IMR-90 (cell line): ENCODE measurements at regions not wholly inside any gene's neighbourhood (a gene's known extent, or its start where the extent isn't known, plus 50 kb on each side); places are given as distances from the start of the nearest gene placed in this dataset.

ENCODE experiments used
- ATAC-seq: fragments of 200-7000 bp; cut with Tn5 transposase; 2 replicates; pipeline ENCODE4 v1.9.1; 2020; ENCODE audit warnings: low read depth, mild to moderate bottlenecking, moderate library complexity
- BruUV-seq: library from RNA; stranded (reverse); fragments of 400-500 nt; replicated peaks from 2 replicates; lab custom pipeline; 2021; lab: Mats Ljungman, UMichigan
- CTCF ChIA-PET: fragments of 300-600 bp; formaldehyde crosslinking; extraction: SDS; loops from one replicate; lab custom pipeline; 2021; ENCODE audit warnings: antibody characterized with exemption; lab: Yijun Ruan, JAX
- POLR2A ChIA-PET: fragments of 300-600 bp; sonication (Branson Sonifier 250); formaldehyde crosslinking; loops from one replicate; lab custom pipeline; 2022; ENCODE audit warnings: antibody characterized with exemption; ENCODE audit not compliant: unreplicated experiment; lab: Charles Lee
- DNase-seq: peaks from one replicate; pipeline ENCODE4 v3.0.0; 2013
- H2AFZ ChIP-seq: replicated peaks from 2 replicates; pipeline ENCODE3; 2013; ENCODE audit warnings: low read length, mild to moderate bottlenecking; ENCODE audit not compliant: poor library complexity
- H2AK5ac ChIP-seq: 2 replicates; pipeline ENCODE4 v1.6.1; 2013; ENCODE audit warnings: low read depth, low read length, inconsistent platforms
- H2AK9ac ChIP-seq: replicated peaks from 2 replicates; pipeline ENCODE3; 2013; ENCODE audit warnings: mild to moderate bottlenecking, low read depth, low read length, moderate library complexity; ENCODE audit not compliant: poor library complexity
- H2BK120ac ChIP-seq: 2 replicates; pipeline ENCODE4 v1.6.1; 2013; ENCODE audit warnings: low read depth, low read length, inconsistent platforms
- H2BK15ac ChIP-seq: 3 replicates; pipeline ENCODE4 v1.6.1; 2013; ENCODE audit warnings: low read depth, low read length, inconsistent platforms
- H2BK20ac ChIP-seq: 2 replicates; pipeline ENCODE4 v1.6.1; 2013; ENCODE audit warnings: low read depth, mild to moderate bottlenecking, inconsistent platforms, low read length, moderate library complexity
- H2BK5ac ChIP-seq: 2 replicates; pipeline ENCODE4 v1.6.1; 2013; ENCODE audit warnings: mild to moderate bottlenecking, low read depth, low read length, inconsistent platforms; ENCODE audit not compliant: poor library complexity, severe bottlenecking
- H3K14ac ChIP-seq: replicated peaks from 2 replicates; pipeline ENCODE4 v1.6.1; 2013; ENCODE audit warnings: low read depth, low read length, inconsistent platforms
- H3K18ac ChIP-seq: 2 replicates; pipeline ENCODE4 v1.6.1; 2013; ENCODE audit warnings: low read depth, low read length, control low read depth
- H3K23ac ChIP-seq: 2 replicates; pipeline ENCODE4 v1.6.1; 2013; ENCODE audit warnings: low read depth, low read length, inconsistent platforms
- H3K27ac ChIP-seq: 2 replicates; pipeline ENCODE4 v1.5.1; 2013; ENCODE audit warnings: mild to moderate bottlenecking, control low read depth, low read length; ENCODE audit not compliant: insufficient read depth
- H3K27me3 ChIP-seq: 2 replicates; pipeline ENCODE4 v1.6.1; 2013; ENCODE audit warnings: low read length; ENCODE audit not compliant: control insufficient read depth, insufficient read depth
- H3K36me3 ChIP-seq: 2 replicates; pipeline ENCODE4 v1.6.1; 2013; ENCODE audit warnings: low read length, mixed read lengths; ENCODE audit not compliant: control insufficient read depth, insufficient read depth
- H3K4ac ChIP-seq: 2 replicates; pipeline ENCODE4 v1.6.1; 2013; ENCODE audit warnings: low read depth, low read length, inconsistent platforms
- H3K4me1 ChIP-seq: 2 replicates; pipeline ENCODE4 v1.6.1; 2013; ENCODE audit warnings: low read length, mixed read lengths; ENCODE audit not compliant: control insufficient read depth, insufficient read depth
- H3K4me2 ChIP-seq: 2 replicates; pipeline ENCODE4 v1.6.1; 2013; ENCODE audit warnings: low read depth, mild to moderate bottlenecking, control low read depth, low read length, moderate library complexity
- H3K4me3 ChIP-seq: 2 replicates; pipeline ENCODE4 v1.5.1; 2013; ENCODE audit warnings: low read depth, mild to moderate bottlenecking, control low read depth, low read length, moderate library complexity; ENCODE audit not compliant: insufficient read depth
- H3K56ac ChIP-seq: 2 replicates; pipeline ENCODE4 v1.6.1; 2013; ENCODE audit warnings: low read length, inconsistent platforms; ENCODE audit not compliant: insufficient read depth; ENCODE audit errors: extremely low read depth
- H3K79me1 ChIP-seq, 2 experiments: 2 replicates each; pipeline ENCODE4 v1.6.1; 2013; ENCODE audit warnings: low read length in 2 of 2, inconsistent platforms in 1 of 2, low read depth in 1 of 2
- H3K9ac ChIP-seq: 2 replicates; pipeline ENCODE4 v1.6.1; 2013; ENCODE audit warnings: low read depth, low read length, control low read depth
- H3K9me1 ChIP-seq: 2 replicates; pipeline ENCODE4 v1.6.1; 2013; ENCODE audit warnings: low read length, inconsistent platforms; ENCODE audit not compliant: insufficient read depth
- H3K9me3 ChIP-seq: 2 replicates; pipeline ENCODE4 v1.6.1; 2013; ENCODE audit warnings: low read length; ENCODE audit not compliant: control insufficient read depth, insufficient read depth
- H4K20me1 ChIP-seq: 2 replicates; pipeline ENCODE4 v1.6.1; 2013; ENCODE audit warnings: low read length, inconsistent platforms; ENCODE audit not compliant: insufficient read depth
- H4K5ac ChIP-seq: 2 replicates; pipeline ENCODE4 v1.6.1; 2013; ENCODE audit warnings: mild to moderate bottlenecking, low read depth, low read length, control low read depth
- H4K8ac ChIP-seq, 2 experiments: 2 replicates each; pipeline ENCODE4 v1.6.1; 2013; ENCODE audit warnings: low read depth in 2 of 2, low read length in 2 of 2, control low read depth in 1 of 2, inconsistent platforms in 1 of 2
- H4K91ac ChIP-seq: 2 replicates; pipeline ENCODE4 v1.6.1; 2013; ENCODE audit warnings: low read depth, low read length, inconsistent platforms; ENCODE audit not compliant: insufficient read depth
- CEBPB ChIP-seq: IDR thresholded peaks from 2 replicates; pipeline ENCODE4 v1.6.1; 2012; ENCODE audit warnings: low read depth, low read length, improper control_type of control experiment
- SMC3 ChIP-seq: fragments of 150-350 bp; IDR thresholded peaks from 2 replicates; pipeline ENCODE4 v1.6.1; 2016; ENCODE audit warnings: low read depth, mild to moderate bottlenecking, antibody characterized with exemption, low read length, moderate library complexity
- dilution Hi-C: fragments of 300-500 bp; cut with HindIII; formaldehyde crosslinking; loops from one replicate; pipeline ENCODE4 v1.14.3; 2018; ENCODE audit warnings: low sequenced_read_pairs; ENCODE audit not compliant: unreplicated experiment
- in situ Hi-C: fragments of 300-500 bp; cut with MboI; formaldehyde crosslinking; loops from 3 replicates; pipeline ENCODE4 v1.14.3; 2019; ENCODE audit warnings: low sequenced_read_pairs, inconsistent platforms, mixed read lengths
- intact Hi-C: fragments of 100-400 bp; cut with micrococcal nuclease; formaldehyde crosslinking; loops from 2 replicates; pipeline ENCODE4 v1.10.0; 2022
- TF ChIP-seq, protein P1 (sequence below): conservative IDR thresholded peaks from 2 replicates; pipeline ENCODE4 v1.5.1; 2012; ENCODE audit warnings: mild to moderate bottlenecking, low read depth, low read length, improper control_type of control experiment
- TF ChIP-seq, protein P2 (sequence below): fragments of 150-350 bp; IDR thresholded peaks from 2 replicates; pipeline ENCODE4 v1.6.1; 2017; ENCODE audit warnings: mild to moderate bottlenecking, antibody characterized with exemption, low read length, low read depth

DNA sequence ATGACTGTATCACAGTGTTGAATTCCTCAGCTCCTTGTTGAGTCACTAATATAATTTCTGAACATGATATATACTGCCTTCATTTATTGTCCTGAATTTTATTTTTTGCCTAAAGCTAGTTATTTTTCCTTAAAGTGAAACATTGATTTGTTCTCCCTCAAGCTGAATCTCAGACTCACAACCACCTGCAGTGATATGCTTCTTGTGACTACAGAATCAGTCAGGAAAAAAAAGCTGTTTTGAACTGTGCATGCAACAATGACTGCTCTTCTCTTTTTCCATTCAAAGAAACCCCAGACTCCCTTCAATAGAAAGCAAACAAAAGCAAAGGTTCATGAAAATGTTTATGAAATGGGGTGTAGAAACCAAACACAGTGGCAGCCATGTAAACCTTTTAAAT lies 470.2 kb upstream of the CHD1 start:
- H2BK120ac ChIP-seq, result no peak overlapping the region
- H3K9me3 ChIP-seq, result no peaks in the 10 kb centered on the region
- no peaks in the 10 kb centered on the region for H3K27me3 ChIP-seq
- no peak overlapping the region for H3K27ac ChIP-seq
- H3K36me3 ChIP-seq, result no peaks in the 10 kb centered on the region
- BruUV-seq, result no TSS peak
- H3K9me1 ChIP-seq, result no peaks in the 10 kb centered on the region
- no peak overlapping the region for H2BK20ac ChIP-seq
- no peak overlapping the region for H3K18ac ChIP-seq
- H3K79me1 ChIP-seq, result no peaks in the 10 kb centered on the region
- no peak overlapping the region for H3K4me3 ChIP-seq
- no peak for DNase-seq
- no peaks in the 10 kb centered on the region for H4K20me1 ChIP-seq
- no peak overlapping the region for H3K9ac ChIP-seq
- ATAC-seq, result no peak
- H2AFZ ChIP-seq, result no peak overlapping the region
- no peak overlapping the region for H3K4ac ChIP-seq
- no peak overlapping the region for H3K56ac ChIP-seq
- H3K4me2 ChIP-seq, result no peak overlapping the region
- no peak overlapping the region for H3K14ac ChIP-seq
- dilution Hi-C loops, result no loop called here
- CTCF ChIA-PET, result no interaction called here
- H4K91ac ChIP-seq, result no peak overlapping the region
- H4K8ac ChIP-seq, result no peak overlapping the region
- in situ Hi-C loops, result no loop called here
- POLR2A ChIA-PET, result no interaction called here
- intact Hi-C loops, result no loop called here
- no peaks in the 10 kb centered on the region for H3K4me1 ChIP-seq
- H2BK5ac ChIP-seq, result no peak overlapping the region
- no peak overlapping the region for H4K5ac ChIP-seq
- TF ChIP-seq CEBPB (no peak), SMC3 (no peak)
- TF ChIP-seq, protein P1, sequence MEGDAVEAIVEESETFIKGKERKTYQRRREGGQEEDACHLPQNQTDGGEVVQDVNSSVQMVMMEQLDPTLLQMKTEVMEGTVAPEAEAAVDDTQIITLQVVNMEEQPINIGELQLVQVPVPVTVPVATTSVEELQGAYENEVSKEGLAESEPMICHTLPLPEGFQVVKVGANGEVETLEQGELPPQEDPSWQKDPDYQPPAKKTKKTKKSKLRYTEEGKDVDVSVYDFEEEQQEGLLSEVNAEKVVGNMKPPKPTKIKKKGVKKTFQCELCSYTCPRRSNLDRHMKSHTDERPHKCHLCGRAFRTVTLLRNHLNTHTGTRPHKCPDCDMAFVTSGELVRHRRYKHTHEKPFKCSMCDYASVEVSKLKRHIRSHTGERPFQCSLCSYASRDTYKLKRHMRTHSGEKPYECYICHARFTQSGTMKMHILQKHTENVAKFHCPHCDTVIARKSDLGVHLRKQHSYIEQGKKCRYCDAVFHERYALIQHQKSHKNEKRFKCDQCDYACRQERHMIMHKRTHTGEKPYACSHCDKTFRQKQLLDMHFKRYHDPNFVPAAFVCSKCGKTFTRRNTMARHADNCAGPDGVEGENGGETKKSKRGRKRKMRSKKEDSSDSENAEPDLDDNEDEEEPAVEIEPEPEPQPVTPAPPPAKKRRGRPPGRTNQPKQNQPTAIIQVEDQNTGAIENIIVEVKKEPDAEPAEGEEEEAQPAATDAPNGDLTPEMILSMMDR, result no peak
- TF ChIP-seq, protein P2, sequence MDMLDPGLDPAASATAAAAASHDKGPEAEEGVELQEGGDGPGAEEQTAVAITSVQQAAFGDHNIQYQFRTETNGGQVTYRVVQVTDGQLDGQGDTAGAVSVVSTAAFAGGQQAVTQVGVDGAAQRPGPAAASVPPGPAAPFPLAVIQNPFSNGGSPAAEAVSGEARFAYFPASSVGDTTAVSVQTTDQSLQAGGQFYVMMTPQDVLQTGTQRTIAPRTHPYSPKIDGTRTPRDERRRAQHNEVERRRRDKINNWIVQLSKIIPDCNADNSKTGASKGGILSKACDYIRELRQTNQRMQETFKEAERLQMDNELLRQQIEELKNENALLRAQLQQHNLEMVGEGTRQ, result no peak
- H2BK15ac ChIP-seq, result no peak overlapping the region
- H2AK5ac ChIP-seq, result no peak overlapping the region
- no peak overlapping the region for H2AK9ac ChIP-seq
- no peak overlapping the region for H3K23ac ChIP-seq
